Lung (tissue), 11 donors: ENCODE measurements at regions not wholly inside any gene's neighbourhood (a gene's known extent, or its start where the extent isn't known, plus 50 kb on each side); places are given as distances from the start of the nearest gene placed in this dataset.

Source experiments
- ATAC-seq: fragments of 200-7000 bp; cut with Tn5 transposase; one replicate; pipeline ENCODE4 v1.9.1; 2020; ENCODE audit warnings: moderate number of reproducible peaks; ENCODE audit not compliant: insufficient read depth, low FRiP score
- DNase-seq, 3 donors: peaks; one replicate each; pipeline ENCODE4 v3.0.0-alpha.2; 2013 to 2017
- H3K27ac ChIP-seq, 2 donors: one replicate each; pipeline ENCODE4 v1.5.1; 2013; ENCODE audit warnings: mild to moderate bottlenecking in 2 of 2, moderate library complexity in 2 of 2, control low read depth in 1 of 2, inconsistent platforms in 1 of 2, low read depth in 1 of 2, low read length in 1 of 2
- H3K27me3 ChIP-seq, 3 donors: one replicate each; pipeline ENCODE4 v1.5.1; 2013; ENCODE audit warnings: low read length in 2 of 3; ENCODE audit not compliant: control insufficient read depth in 3 of 3, insufficient read depth in 3 of 3
- H3K36me3 ChIP-seq, 4 donors: one replicate each; pipeline ENCODE4 v1.5.1; 2013; ENCODE audit warnings: low read length in 4 of 4, mild to moderate bottlenecking in 1 of 4, moderate library complexity in 1 of 4; ENCODE audit not compliant: control insufficient read depth in 4 of 4, insufficient read depth in 4 of 4
- H3K4me1 ChIP-seq, 5 donors: one replicate each; pipeline ENCODE4 v1.5.1; 2013; ENCODE audit warnings: low read length in 5 of 5, mild to moderate bottlenecking in 2 of 5, moderate library complexity in 1 of 5; ENCODE audit not compliant: control insufficient read depth in 5 of 5, insufficient read depth in 5 of 5
- H3K4me3 ChIP-seq: one replicate; pipeline ENCODE4 v1.5.1; 2013; ENCODE audit warnings: mild to moderate bottlenecking, control low read depth, moderate library complexity
- H3K9ac ChIP-seq, 2 donors: one replicate each; pipeline ENCODE4 v1.5.1; 2013; ENCODE audit warnings: low read length in 2 of 2, control low read depth in 1 of 2; ENCODE audit not compliant: insufficient read depth in 1 of 2
- H3K9me3 ChIP-seq, 4 donors: one replicate each; pipeline ENCODE4 v1.5.1; 2013; ENCODE audit warnings: low read length in 3 of 4, mild to moderate bottlenecking in 1 of 4, moderate library complexity in 1 of 4; ENCODE audit not compliant: control insufficient read depth in 4 of 4, insufficient read depth in 3 of 4
- CTCF ChIP-seq: IDR thresholded peaks from 2 replicates; pipeline ENCODE4 v1.5.1; 2012; ENCODE audit warnings: mild to moderate bottlenecking; ENCODE audit errors: control extremely low read depth, extremely low read depth
- WGBS, 2 donors: extraction: QIAGEN DNeasy Blood & Tissue Kit; methylation state at CpG; one replicate each; pipeline ENCODE4 v1.1.7; 2013; 5-methylcytosine and 5-hydroxymethylcytosine counted together
- donor health status: control.
- donor health status: control.
- donor health status: Bipolar disorder and iron deficiency.
- donor health status: healthy.
- donor health status: DM: yes; HTN: yes; CAD: no.

GRCh38 chr2:21363364-21363763 lies 239.6 kb downstream of the TDRD15 start:
- no peak for TF ChIP-seq CTCF
- no peaks in the 10 kb centered on the region for H3K36me3 ChIP-seq
- H3K9me3 ChIP-seq: no peaks in the 10 kb centered on the region
- H3K9ac ChIP-seq: no peak overlapping the region
- ATAC-seq: no peak
- WGBS, 2 donors: 85 to 92% methylated on average over 3 of the region's 3 CpGs
- H3K4me1 ChIP-seq: peaks cover 0 to 28% (median 0%) of the 10 kb centered on the region in 5 donors
- H3K27ac ChIP-seq: no peak overlapping the region
- no peak for DNase-seq
- no peak overlapping the region for H3K4me3 ChIP-seq
- H3K27me3 ChIP-seq: no peaks in the 10 kb centered on the region

GRCh38 chr2:21367421-21367820 lies 243.7 kb downstream of the TDRD15 start:
- no peak overlapping the region for H3K9ac ChIP-seq
- H3K9me3 ChIP-seq: no peaks in the 10 kb centered on the region
- TF ChIP-seq CTCF: no peak
- no peaks in the 10 kb centered on the region for H3K36me3 ChIP-seq
- WGBS, 2 donors: 95 to 96% methylated on average over 3 of the region's 3 CpGs
- H3K27me3 ChIP-seq: no peaks in the 10 kb centered on the region
- DNase-seq: no peak
- H3K4me1 ChIP-seq: peaks cover 0 to 6% (median 0%) of the 10 kb centered on the region in 5 donors
- H3K27ac ChIP-seq: no peak overlapping the region
- H3K4me3 ChIP-seq: no peak overlapping the region
- no peak for ATAC-seq

GRCh38 chr2:21369787-21370186 lies 246.0 kb downstream of the TDRD15 start:
- no peaks in the 10 kb centered on the region for H3K9me3 ChIP-seq
- whole genome bisulfite sequencing, 2 donors: 85 to 90% methylated on average over 2 of the region's 2 CpGs
- H3K27ac ChIP-seq: no peak overlapping the region
- H3K27me3 ChIP-seq: no peaks in the 10 kb centered on the region
- H3K36me3 ChIP-seq: no peaks in the 10 kb centered on the region
- H3K4me1 ChIP-seq: peaks cover 0 to 6% (median 0%) of the 10 kb centered on the region in 5 donors
- no peak for DNase-seq
- ATAC-seq: no peak
- no peak for TF ChIP-seq CTCF
- no peak overlapping the region for H3K4me3 ChIP-seq
- H3K9ac ChIP-seq: no peak overlapping the region

GRCh38 chr2:21371499-21372003 lies 247.8 kb downstream of the TDRD15 start:
- DNase-seq (no peak), ATAC-seq (no peak)
- TF ChIP-seq CTCF: no peak
- Histone ChIP-seq H3K27ac (no peak overlapping the region), H3K36me3 (no peaks in the 10 kb centered on the region), H3K9ac (no peak overlapping the region), H3K4me3 (no peak overlapping the region), H3K9me3 (no peaks in the 10 kb centered on the region), H3K27me3 (no peaks in the 10 kb centered on the region), H3K4me1 (peaks cover 0 to 6% (median 0%) of the 10 kb centered on the region in 5 donors)
- 79 to 82% methylated on average over 5 of the region's 5 CpGs for WGBS, 2 donors
